ENCODE measurements at regions not wholly inside any gene's neighbourhood (a gene's known extent, or its start where the extent isn't known, plus 50 kb on each side); places are given as distances from the start of the nearest gene placed in this dataset.

GRCh38 chr17:68133346-68134045 lies 98.0 kb downstream of the KPNA2 start:
- H3K4me3 ChIP-seq (ENCODE audit: low read depth, low read length) = no peak overlapping the region
- ChIA-PET CTCF (no interaction called here), POLR2A (no interaction called here)
- H3K9me3 ChIP-seq (ENCODE audit: control insufficient read depth, insufficient read depth, low read depth, low read length) = no peaks in the 10 kb centered on the region
- no peak overlapping the region for H3K27ac ChIP-seq (ENCODE audit: extremely low read depth, low read depth, low read length)
- no peak for TF ChIP-seq ZNF571 (tag by site-specific recombination; IDR thresholded peaks at IDR 0.05)
- TF ChIP-seq ZNF768 (tag by site-specific recombination; IDR thresholded peaks at IDR 0.05) = no peak
- TF ChIP-seq ZNF701 (tag by site-specific recombination; IDR thresholded peaks at IDR 0.05) = no peak
- TF ChIP-seq ZNF239 (tag by site-specific recombination; IDR thresholded peaks at IDR 0.05) = no peak
- no peak for TF ChIP-seq ZSCAN23 (tag by site-specific recombination; IDR thresholded peaks at IDR 0.05)
- TF ChIP-seq YY2 (tag by site-specific recombination; IDR thresholded peaks at IDR 0.05) = no peak
- no peak for TF ChIP-seq ZNF354C (tag by site-specific recombination; IDR thresholded peaks at IDR 0.05; ENCODE audit: borderline replicate concordance, low read depth)
- TF ChIP-seq ZNF785 (tag by site-specific recombination; IDR thresholded peaks at IDR 0.05) = no peak
- no peak for TF ChIP-seq ZNF510 (tag by site-specific recombination; IDR thresholded peaks at IDR 0.05; ENCODE audit: insufficient replicate concordance)
- no peak for TF ChIP-seq AEBP2 (tag by site-specific recombination; IDR thresholded peaks at IDR 0.05; ENCODE audit: borderline replicate concordance)
- no peak for TF ChIP-seq ZNF148 (tag by site-specific recombination; IDR thresholded peaks at IDR 0.05; ENCODE audit: borderline replicate concordance)
- no peak for TF ChIP-seq ZNF626 (tag by site-specific recombination; IDR thresholded peaks at IDR 0.05)
- no peak for TF ChIP-seq ZNF174 (tag by site-specific recombination; IDR thresholded peaks at IDR 0.05)
- TF ChIP-seq ZBTB48 (tag by site-specific recombination; IDR thresholded peaks at IDR 0.05) = no peak
- TF ChIP-seq ZNF514 (tag by site-specific recombination; IDR thresholded peaks at IDR 0.05) = no peak
- TF ChIP-seq ZNF621 (tag by site-specific recombination; IDR thresholded peaks at IDR 0.05) = no peak
- no peaks in the 10 kb centered on the region for H3K4me1 ChIP-seq (ENCODE audit: control insufficient read depth, insufficient read depth, low read length)
- peaks cover 0 to 25% of the 10 kb centered on the region in 2 experiments; a peak in 2 of 3 replicates for H3K36me3 ChIP-seq (ENCODE audit: control insufficient read depth in 2 of 2, insufficient read depth in 1 of 2, low read length in 2 of 2)

GRCh38 chr17:68134046-68134637 lies 98.6 kb downstream of the KPNA2 start:
- CTCF ChIA-PET = no interaction called here
- no peak overlapping the region for H3K4me3 ChIP-seq (ENCODE audit: low read depth, low read length)
- H3K27ac ChIP-seq (ENCODE audit: extremely low read depth, low read depth, low read length) = no peak overlapping the region
- H3K4me1 ChIP-seq (ENCODE audit: control insufficient read depth, insufficient read depth, low read length) = no peaks in the 10 kb centered on the region
- POLR2A ChIA-PET = no interaction called here
- peaks cover 0 to 22% of the 10 kb centered on the region in 2 experiments; a peak in 2 of 3 replicates for H3K36me3 ChIP-seq (ENCODE audit: control insufficient read depth in 2 of 2, insufficient read depth in 1 of 2, low read length in 2 of 2)
- H3K9me3 ChIP-seq (ENCODE audit: control insufficient read depth, insufficient read depth, low read depth, low read length) = no peaks in the 10 kb centered on the region
- no peak for TF ChIP-seq ZNF560 (tag by site-specific recombination; IDR thresholded peaks at IDR 0.05; ENCODE audit: borderline replicate concordance)
- no peak for TF ChIP-seq GLIS1 (tag by site-specific recombination; IDR thresholded peaks at IDR 0.05)
- no peak for TF ChIP-seq ZNF488 (tag by site-specific recombination; IDR thresholded peaks at IDR 0.05)
- no peak for TF ChIP-seq HIC1 (tag by site-specific recombination; IDR thresholded peaks at IDR 0.05)
- no peak for TF ChIP-seq ZNF645 (tag by site-specific recombination; IDR thresholded peaks at IDR 0.05)
- TF ChIP-seq EGR2 (tag by site-specific recombination; IDR thresholded peaks at IDR 0.05; ENCODE audit: low read depth) = no peak
- no peak for TF ChIP-seq KLF1 (tag by site-specific recombination; IDR thresholded peaks at IDR 0.05)
- TF ChIP-seq ZNF324 (tag by site-specific recombination; IDR thresholded peaks at IDR 0.05) = no peak
- TF ChIP-seq ZNF362 (tag by site-specific recombination; IDR thresholded peaks at IDR 0.05) = no peak
